ENCODE measurements at regions not wholly inside any gene's neighbourhood (a gene's known extent, or its start where the extent isn't known, plus 50 kb on each side); places are given as distances from the start of the nearest gene placed in this dataset.

DNA sequence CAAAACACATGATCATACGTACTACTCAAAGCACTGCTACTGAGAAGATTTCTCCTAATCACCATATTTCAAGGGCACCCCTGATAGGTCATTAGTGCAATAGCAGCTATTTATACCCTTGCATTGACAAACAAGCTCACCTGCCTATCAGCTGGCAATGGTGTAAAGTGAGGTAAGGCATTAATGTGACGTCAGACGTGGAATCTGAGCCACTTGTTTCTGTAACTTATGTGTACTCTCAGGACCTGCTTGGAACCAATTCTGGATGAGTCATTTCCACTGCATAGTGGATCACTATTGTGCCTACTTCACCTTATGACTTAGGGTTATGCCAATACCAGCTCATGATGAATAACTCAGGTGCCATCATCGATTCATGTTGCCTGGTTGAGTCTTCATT is 628.5 kb upstream of the CELF2 start:
- TF ChIP-seq, protein P1, sequence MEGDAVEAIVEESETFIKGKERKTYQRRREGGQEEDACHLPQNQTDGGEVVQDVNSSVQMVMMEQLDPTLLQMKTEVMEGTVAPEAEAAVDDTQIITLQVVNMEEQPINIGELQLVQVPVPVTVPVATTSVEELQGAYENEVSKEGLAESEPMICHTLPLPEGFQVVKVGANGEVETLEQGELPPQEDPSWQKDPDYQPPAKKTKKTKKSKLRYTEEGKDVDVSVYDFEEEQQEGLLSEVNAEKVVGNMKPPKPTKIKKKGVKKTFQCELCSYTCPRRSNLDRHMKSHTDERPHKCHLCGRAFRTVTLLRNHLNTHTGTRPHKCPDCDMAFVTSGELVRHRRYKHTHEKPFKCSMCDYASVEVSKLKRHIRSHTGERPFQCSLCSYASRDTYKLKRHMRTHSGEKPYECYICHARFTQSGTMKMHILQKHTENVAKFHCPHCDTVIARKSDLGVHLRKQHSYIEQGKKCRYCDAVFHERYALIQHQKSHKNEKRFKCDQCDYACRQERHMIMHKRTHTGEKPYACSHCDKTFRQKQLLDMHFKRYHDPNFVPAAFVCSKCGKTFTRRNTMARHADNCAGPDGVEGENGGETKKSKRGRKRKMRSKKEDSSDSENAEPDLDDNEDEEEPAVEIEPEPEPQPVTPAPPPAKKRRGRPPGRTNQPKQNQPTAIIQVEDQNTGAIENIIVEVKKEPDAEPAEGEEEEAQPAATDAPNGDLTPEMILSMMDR (IDR thresholded peaks at IDR 0.05; ENCODE audit: insufficient read depth, low read length, poor library complexity, severe bottlenecking), result no peak
- no peak for TF ChIP-seq EZH2phosphoT487 (conservative IDR thresholded peaks at IDR 0.05; ENCODE audit: low read length)
